D721Med (cell line): ENCODE measurements at regions not wholly inside any gene's neighbourhood (a gene's known extent, or its start where the extent isn't known, plus 50 kb on each side); places are given as distances from the start of the nearest gene placed in this dataset.

Experiments
- DNase-seq: peaks from one replicate; pipeline ENCODE4 v3.0.0; 2011; ENCODE audit warnings: low spot score; ENCODE audit not compliant: insufficient read length
- FAIRE-seq: peaks from 2 replicates; lab custom pipeline; 2011; peaks lifted over from hg19 to GRCh38; lab: Jason Lieb, UNC
- TF ChIP-seq, protein P1 (sequence below): IDR thresholded peaks from 2 replicates; pipeline ENCODE4 v1.5.1; 2012; ENCODE audit warnings: mild to moderate bottlenecking, control low read depth; ENCODE audit not compliant: insufficient read depth; ENCODE audit errors: missing control alignments

DNA sequence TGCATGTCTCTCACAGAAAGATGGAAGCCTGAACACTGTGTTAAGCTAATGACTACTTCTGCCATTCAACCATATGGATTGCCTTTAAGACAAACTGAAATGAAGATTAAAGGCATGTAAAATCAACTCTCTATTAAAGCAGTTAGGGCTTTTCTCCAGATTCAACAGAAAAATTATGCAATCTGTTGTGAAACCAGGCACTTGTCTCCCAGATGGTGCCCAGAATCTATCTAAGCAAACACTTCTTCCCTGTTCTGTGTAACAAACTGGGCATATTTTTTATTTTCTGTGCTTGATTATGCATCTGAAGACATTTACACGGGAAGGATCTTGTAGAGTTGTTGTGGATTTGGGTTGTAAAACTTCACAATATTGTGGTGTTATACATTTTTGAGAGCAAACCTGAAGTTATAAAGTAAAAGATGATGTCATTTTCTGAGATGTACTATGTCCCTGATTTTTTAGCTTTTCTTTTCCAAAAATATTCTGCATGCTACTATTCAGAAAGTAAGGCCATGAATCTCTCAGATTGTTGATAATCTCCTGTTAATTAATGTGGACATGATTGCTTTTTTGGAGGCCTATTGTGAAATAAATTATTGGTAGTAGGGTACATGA is 1550.3 kb downstream of the CDH8 start:
- no peak for DNase-seq
- TF ChIP-seq, protein P1, sequence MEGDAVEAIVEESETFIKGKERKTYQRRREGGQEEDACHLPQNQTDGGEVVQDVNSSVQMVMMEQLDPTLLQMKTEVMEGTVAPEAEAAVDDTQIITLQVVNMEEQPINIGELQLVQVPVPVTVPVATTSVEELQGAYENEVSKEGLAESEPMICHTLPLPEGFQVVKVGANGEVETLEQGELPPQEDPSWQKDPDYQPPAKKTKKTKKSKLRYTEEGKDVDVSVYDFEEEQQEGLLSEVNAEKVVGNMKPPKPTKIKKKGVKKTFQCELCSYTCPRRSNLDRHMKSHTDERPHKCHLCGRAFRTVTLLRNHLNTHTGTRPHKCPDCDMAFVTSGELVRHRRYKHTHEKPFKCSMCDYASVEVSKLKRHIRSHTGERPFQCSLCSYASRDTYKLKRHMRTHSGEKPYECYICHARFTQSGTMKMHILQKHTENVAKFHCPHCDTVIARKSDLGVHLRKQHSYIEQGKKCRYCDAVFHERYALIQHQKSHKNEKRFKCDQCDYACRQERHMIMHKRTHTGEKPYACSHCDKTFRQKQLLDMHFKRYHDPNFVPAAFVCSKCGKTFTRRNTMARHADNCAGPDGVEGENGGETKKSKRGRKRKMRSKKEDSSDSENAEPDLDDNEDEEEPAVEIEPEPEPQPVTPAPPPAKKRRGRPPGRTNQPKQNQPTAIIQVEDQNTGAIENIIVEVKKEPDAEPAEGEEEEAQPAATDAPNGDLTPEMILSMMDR, result no peak
- no peak for FAIRE-seq

DNA sequence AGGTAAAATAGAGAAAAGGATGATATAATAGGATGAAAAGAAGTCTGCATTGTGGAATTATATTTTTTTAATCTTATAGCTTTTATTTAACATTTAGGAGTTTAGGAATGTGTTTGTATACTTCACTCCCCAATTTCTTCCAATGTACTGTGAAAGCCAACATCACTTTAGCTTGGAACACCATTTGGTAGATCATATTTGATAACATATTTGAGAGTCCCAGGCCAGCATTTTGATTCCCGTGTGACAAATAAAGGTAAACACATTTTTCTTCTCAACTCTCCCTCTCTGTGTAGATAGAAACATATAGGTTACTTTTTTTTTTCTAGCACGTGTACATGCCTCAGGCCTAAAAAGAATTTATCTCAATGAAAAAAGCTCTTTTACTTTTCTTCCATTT is 1551.3 kb downstream of the CDH8 start:
- TF ChIP-seq, protein P1, result no peak
- DNase-seq (no peak), FAIRE-seq (no peak)

DNA sequence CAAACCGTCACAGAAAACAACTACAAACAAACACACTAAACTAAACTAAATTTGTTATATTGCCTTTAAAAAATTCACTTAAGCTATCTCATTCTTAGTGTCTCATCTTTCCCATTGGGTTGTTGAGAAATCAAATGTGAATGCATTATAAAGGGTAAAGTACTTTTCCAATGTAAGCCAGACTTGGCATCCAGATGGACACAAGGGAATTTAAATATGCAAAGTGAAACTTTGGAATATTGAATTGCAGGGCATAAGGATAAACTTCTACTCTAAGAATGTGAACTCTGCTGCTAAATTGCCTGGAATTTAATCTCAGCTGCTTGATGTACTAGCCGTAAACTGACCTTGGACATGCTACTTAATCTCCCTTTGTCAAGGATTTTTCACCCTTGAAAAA is 1554.6 kb downstream of the CDH8 start:
- TF ChIP-seq, protein P1, result no peak
- DNase-seq, result no peak
- FAIRE-seq, result no peak

DNA sequence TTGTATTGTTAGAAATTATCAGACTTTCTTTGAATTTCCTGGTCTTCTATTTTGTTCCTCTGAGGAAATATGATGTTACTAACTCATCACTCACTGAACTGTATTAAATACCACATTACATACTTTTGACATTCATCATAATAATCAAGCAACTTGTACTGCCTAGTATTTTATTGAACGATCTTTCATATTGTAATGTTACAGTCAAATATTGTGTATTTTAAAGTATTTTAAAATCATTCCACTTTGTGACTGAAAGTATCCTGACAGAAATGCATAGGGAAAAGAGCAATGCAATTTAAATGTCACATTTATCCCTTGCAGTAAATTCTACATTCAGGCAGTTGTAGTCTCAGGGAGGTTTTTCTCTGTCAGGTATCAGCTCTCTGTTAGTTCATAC is 1557.4 kb downstream of the CDH8 start:
- TF ChIP-seq, protein P1, result no peak
- FAIRE-seq, result no peak
- DNase-seq, result no peak

- TF ChIP-seq, protein P1, result no peak
- DNase-seq (no peak), FAIRE-seq (no peak)
Observed at GRCh38 chr16:60463986-60464385, 1572.3 kb downstream of the CDH8 start.

DNA sequence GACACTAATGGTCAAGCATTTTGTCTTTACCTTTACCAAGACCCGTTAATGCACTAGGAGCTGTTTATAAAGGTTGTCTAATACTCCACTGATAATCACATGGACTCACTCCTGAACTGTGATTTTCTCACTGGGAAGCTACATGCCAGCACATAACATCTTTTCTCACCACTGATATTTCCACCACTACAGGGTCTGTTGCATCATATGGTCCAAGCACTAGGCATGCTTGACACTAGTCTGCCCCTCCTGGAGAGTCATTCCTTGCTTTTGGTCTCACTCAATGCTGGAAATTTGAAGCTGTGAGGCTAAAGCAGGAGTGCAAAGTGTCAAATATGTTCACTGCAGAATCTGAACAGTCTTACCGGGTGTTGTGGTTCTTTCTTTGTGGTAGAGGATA is 1576.8 kb downstream of the CDH8 start:
- DNase-seq (no peak), FAIRE-seq (no peak)
- TF ChIP-seq, protein P1, result no peak

DNA sequence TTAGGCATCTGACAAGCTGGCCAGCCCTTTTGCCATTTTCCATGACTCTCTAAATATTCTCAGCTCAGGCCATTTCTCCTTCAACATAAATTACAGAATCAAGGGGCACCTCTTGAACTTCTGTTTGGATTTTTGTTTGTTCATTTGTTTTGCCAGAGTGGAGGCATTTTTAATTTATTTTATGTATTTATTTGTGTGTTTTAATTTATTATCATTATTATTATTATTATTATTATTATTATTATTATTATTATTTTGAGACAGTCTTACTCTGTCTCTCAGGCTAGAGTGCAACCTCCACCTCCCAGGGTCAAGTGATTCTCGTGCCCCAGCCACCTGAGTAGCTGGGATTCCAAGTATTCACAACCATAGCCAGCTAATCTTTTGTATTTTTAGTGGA is 1578.0 kb downstream of the CDH8 start:
- TF ChIP-seq, protein P1, result no peak
- FAIRE-seq, result no peak

More for the DNA sequence above, 1578.0 kb downstream of the CDH8 start:
- no peak for DNase-seq
